ENCODE measurements at regions not wholly inside any gene's neighbourhood (a gene's known extent, or its start where the extent isn't known, plus 50 kb on each side); places are given as distances from the start of the nearest gene placed in this dataset.

DNA sequence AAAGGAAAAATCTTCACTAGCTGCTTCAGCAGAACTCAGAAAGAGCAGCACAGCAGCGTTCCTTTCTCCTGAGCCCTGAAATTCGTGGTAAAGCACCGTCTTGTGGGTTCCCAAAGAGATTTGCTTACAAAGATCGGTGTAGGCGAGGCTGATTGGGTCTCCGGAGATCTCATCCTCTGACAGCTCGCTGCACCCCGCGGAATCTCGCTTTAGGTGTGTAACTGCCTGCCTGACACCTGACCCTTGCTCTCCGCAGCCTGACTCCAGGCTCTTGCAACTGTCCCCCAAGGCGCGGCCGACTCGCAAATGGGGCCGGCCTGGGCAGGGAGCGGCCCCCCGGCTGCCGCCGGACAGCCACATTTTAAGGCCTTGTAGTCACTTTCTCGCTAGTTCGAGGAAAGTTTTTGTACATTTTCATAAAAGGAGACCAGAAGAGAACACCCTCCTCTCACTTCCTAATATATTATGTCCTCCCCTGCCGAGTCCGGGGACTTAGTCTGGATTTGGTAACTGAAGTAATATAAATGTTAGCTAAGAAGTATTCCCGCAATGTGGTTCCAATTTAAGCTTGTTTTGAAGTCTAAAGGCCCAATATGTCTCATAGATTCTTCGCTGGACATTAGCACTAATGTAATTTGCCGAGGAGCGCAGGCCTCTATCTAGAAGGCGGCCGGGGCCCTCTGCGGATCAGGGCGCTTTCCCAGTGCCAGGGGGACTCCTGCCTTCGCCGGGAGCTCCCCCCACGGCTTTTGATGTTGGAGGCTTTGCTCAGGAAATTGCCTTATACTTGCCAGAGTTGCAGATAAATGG is 177.3 kb upstream of the CDKN3 start:
- Mint-ChIP-seq H3K36me3 (ENCODE audit: low read depth) (no peaks in the 10 kb centered on the region), H3K9me3 (no peaks in the 10 kb centered on the region), H3K27ac (no peak overlapping the region), H3K4me1 (peaks cover 50% of the 10 kb centered on the region), H3K27me3 (ENCODE audit: insufficient read depth) (peaks cover 62% of the 10 kb centered on the region), H3K4me3 (peak overlapping the region; percentile 57)
- peak overlapping the region; percentile 69 for H3K4me3 ChIP-seq (ENCODE audit: low read length)
- peaks cover 50% of the 10 kb centered on the region for H3K27me3 ChIP-seq (ENCODE audit: control insufficient read depth, insufficient read depth, low read length, poor library complexity, severe bottlenecking)
- H3K4me1 ChIP-seq (ENCODE audit: control insufficient read depth, insufficient read depth, low read length): peaks cover 16% of the 10 kb centered on the region
- 52 to 79% methylated on average over 23 to 35 of the region's 35 CpGs for WGBS, 2 experiments (ENCODE audit: insufficient coverage in 1 of 2, insufficient read length in 1 of 2)
- H3K9me3 ChIP-seq (ENCODE audit: control insufficient read depth, low read length): no peaks in the 10 kb centered on the region
- H3K9ac ChIP-seq (ENCODE audit: extremely low read depth, low read length, poor library complexity, severe bottlenecking): no peak overlapping the region
- no peaks in the 10 kb centered on the region for H3K36me3 ChIP-seq (ENCODE audit: control insufficient read depth, insufficient read depth, low read length)
- peak; percentile 81 for DNase-seq
- no peak overlapping the region for H3K27ac ChIP-seq (ENCODE audit: low read depth, low read length)
- TF ChIP-seq, protein P1, sequence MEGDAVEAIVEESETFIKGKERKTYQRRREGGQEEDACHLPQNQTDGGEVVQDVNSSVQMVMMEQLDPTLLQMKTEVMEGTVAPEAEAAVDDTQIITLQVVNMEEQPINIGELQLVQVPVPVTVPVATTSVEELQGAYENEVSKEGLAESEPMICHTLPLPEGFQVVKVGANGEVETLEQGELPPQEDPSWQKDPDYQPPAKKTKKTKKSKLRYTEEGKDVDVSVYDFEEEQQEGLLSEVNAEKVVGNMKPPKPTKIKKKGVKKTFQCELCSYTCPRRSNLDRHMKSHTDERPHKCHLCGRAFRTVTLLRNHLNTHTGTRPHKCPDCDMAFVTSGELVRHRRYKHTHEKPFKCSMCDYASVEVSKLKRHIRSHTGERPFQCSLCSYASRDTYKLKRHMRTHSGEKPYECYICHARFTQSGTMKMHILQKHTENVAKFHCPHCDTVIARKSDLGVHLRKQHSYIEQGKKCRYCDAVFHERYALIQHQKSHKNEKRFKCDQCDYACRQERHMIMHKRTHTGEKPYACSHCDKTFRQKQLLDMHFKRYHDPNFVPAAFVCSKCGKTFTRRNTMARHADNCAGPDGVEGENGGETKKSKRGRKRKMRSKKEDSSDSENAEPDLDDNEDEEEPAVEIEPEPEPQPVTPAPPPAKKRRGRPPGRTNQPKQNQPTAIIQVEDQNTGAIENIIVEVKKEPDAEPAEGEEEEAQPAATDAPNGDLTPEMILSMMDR (conservative IDR thresholded peaks at IDR 0.05): no peak

DNA sequence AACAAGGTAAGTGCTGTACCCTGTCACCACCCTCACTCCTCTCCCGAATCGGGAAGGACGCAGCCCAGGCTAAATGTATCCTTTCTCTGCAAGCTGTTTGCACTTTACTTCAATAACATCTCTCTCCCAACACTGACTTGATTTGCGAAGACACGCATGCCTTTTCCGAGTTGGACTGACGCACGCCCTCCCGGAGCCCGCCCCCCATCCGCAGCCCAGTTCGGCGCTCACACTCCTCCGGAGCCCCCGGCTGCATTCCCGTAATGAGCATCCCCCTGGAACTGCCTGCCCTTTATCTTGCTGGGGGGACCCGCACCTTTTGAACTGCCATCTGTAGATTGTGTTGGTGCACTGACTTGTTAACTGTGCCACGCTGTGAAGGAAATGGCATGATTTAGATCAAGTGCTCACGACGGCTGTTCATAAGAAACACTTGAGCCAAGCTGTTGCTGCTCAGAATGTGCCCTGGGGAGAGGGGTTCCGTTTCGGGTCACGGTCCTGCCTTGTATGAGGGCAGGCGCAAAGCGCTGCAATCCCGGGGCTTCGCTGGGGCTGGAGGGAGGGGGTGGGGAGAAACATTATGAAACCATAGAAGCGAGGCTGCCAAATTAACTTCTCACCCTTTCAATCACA is 176.6 kb upstream of the CDKN3 start:
- no peaks in the 10 kb centered on the region for H3K36me3 Mint-ChIP-seq (ENCODE audit: low read depth)
- TF ChIP-seq, protein P1 (conservative IDR thresholded peaks at IDR 0.05): no peak
- WGBS, 2 experiments (ENCODE audit: insufficient coverage in 1 of 2, insufficient read length in 1 of 2): 26 to 70% methylated on average over 14 to 28 of the region's 28 CpGs
- peak overlapping the region; percentile 57 for H3K4me3 Mint-ChIP-seq
- H3K27ac ChIP-seq (ENCODE audit: low read depth, low read length): peak overlapping the region; percentile 0
- peaks cover 56% of the 10 kb centered on the region for H3K4me1 Mint-ChIP-seq
- no peaks in the 10 kb centered on the region for H3K36me3 ChIP-seq (ENCODE audit: control insufficient read depth, insufficient read depth, low read length)
- no peaks in the 10 kb centered on the region for H3K9me3 Mint-ChIP-seq
- peaks cover 17% of the 10 kb centered on the region for H3K4me1 ChIP-seq (ENCODE audit: control insufficient read depth, insufficient read depth, low read length)
- H3K4me3 ChIP-seq (ENCODE audit: low read length): peak overlapping the region; percentile 69
- H3K9ac ChIP-seq (ENCODE audit: extremely low read depth, low read length, poor library complexity, severe bottlenecking): no peak overlapping the region
- H3K27me3 Mint-ChIP-seq (ENCODE audit: insufficient read depth): peaks cover 62% of the 10 kb centered on the region
- H3K9me3 ChIP-seq (ENCODE audit: control insufficient read depth, low read length): no peaks in the 10 kb centered on the region
- DNase-seq: peak; percentile 70
- H3K27ac Mint-ChIP-seq: peak overlapping the region; percentile 31
- H3K27me3 ChIP-seq (ENCODE audit: control insufficient read depth, insufficient read depth, low read length, poor library complexity, severe bottlenecking): peaks cover 50% of the 10 kb centered on the region

DNA sequence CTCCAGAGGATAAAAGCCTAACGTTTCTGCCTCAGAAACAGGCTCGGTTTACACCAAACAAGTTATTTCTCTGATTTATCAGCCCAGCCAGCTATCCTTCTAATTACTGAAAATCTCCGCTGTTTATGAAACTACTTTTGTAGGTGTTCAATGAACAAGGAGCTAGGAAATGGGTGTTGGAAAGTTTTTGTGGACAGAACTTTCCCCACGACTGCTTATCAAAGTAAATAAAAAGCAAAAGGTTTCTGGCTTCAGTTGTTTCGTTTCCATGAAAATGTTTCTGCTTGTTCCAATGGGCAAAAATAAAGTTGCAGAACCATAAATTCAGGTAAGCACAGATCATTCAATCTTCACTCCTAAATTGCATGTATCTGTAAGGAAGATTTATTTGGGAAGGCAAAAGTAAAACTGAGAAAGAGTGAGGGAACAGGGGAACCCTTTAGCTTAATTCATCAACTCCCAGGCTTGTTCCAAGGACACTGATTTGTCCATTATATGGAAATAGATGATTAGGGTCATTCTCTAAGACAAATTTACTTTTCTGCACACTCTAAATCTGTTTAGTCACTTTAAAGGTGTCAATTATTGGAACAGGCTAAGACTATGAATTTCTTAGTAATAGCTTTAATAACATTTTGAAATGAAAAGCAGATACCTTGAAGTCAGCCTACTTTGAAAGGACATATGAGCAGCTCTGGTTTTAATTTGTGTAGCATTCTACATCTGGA is 175.9 kb upstream of the CDKN3 start:
- 51 to 67% methylated on average over 1 to 5 of the region's 5 CpGs for WGBS, 2 experiments (ENCODE audit: insufficient coverage in 1 of 2, insufficient read length in 1 of 2)
- H3K36me3 Mint-ChIP-seq (ENCODE audit: low read depth): no peaks in the 10 kb centered on the region
- H3K4me3 ChIP-seq (ENCODE audit: low read length): peak overlapping the region; percentile 69
- H3K4me1 ChIP-seq (ENCODE audit: control insufficient read depth, insufficient read depth, low read length): peaks cover 17% of the 10 kb centered on the region
- H3K9ac ChIP-seq (ENCODE audit: extremely low read depth, low read length, poor library complexity, severe bottlenecking): no peak overlapping the region
- peak overlapping the region; percentile 0 for H3K27ac ChIP-seq (ENCODE audit: low read depth, low read length)
- no peak for DNase-seq
- no peak overlapping the region for H3K27ac Mint-ChIP-seq
- H3K36me3 ChIP-seq (ENCODE audit: control insufficient read depth, insufficient read depth, low read length): no peaks in the 10 kb centered on the region
- peaks cover 50% of the 10 kb centered on the region for H3K27me3 ChIP-seq (ENCODE audit: control insufficient read depth, insufficient read depth, low read length, poor library complexity, severe bottlenecking)
- H3K27me3 Mint-ChIP-seq (ENCODE audit: insufficient read depth): peaks cover 62% of the 10 kb centered on the region
- TF ChIP-seq, protein P1 (conservative IDR thresholded peaks at IDR 0.05): no peak
- H3K9me3 ChIP-seq (ENCODE audit: control insufficient read depth, low read length): no peaks in the 10 kb centered on the region
- no peaks in the 10 kb centered on the region for H3K9me3 Mint-ChIP-seq
- H3K4me1 Mint-ChIP-seq: peaks cover 62% of the 10 kb centered on the region
- peak overlapping the region; percentile 57 for H3K4me3 Mint-ChIP-seq

All from endodermal cell (in vitro differentiated cells).